Activated T-helper 1 cell treated with anti-CD3 and anti-CD28 coated beads, Interleukin-12 subunit alpha, Interleukin-12 subunit beta, Interleukin-2, Interleukin-4 antibody, amounts not matched to agents 30 ng/mL and 10 ng/mL and 1 ng/mL, durations not matched to agents 14 hours and 24 hours and 36 hours (primary cell): ENCODE measurements at regions not wholly inside any gene's neighbourhood (a gene's known extent, or its start where the extent isn't known, plus 50 kb on each side); places are given as distances from the start of the nearest gene placed in this dataset.

Experiments used
- DNase-seq: peaks from one replicate; pipeline ENCODE4 v3.0.0; 2021; ENCODE audit warnings: low spot score
- H3K27ac Mint-ChIP-seq: one replicate; pipeline ENCODE4 v1.8.0; 2021; ENCODE audit warnings: mild to moderate bottlenecking, mixed read lengths
- H3K27me3 Mint-ChIP-seq: one replicate; pipeline ENCODE4 v1.8.0; 2022; ENCODE audit warnings: mild to moderate bottlenecking, moderate library complexity, mixed read lengths; ENCODE audit not compliant: insufficient read depth
- H3K36me3 Mint-ChIP-seq: one replicate; pipeline ENCODE4 v1.8.0; 2021; ENCODE audit warnings: low read depth, mixed read lengths
- H3K4me1 Mint-ChIP-seq: one replicate; pipeline ENCODE4 v1.8.0; 2021; ENCODE audit warnings: low read depth, mixed read lengths
- H3K4me3 Mint-ChIP-seq: one replicate; pipeline ENCODE4 v1.8.0; 2021; ENCODE audit warnings: mild to moderate bottlenecking, moderate library complexity, mixed read lengths
- H3K9me3 Mint-ChIP-seq: one replicate; pipeline ENCODE4 v1.8.0; 2021; ENCODE audit warnings: mixed read lengths
- intact Hi-C: fragments of 100-400 bp; cut with micrococcal nuclease; formaldehyde crosslinking; loops from one replicate; pipeline ENCODE4 v1.15.1; 2024

DNA sequence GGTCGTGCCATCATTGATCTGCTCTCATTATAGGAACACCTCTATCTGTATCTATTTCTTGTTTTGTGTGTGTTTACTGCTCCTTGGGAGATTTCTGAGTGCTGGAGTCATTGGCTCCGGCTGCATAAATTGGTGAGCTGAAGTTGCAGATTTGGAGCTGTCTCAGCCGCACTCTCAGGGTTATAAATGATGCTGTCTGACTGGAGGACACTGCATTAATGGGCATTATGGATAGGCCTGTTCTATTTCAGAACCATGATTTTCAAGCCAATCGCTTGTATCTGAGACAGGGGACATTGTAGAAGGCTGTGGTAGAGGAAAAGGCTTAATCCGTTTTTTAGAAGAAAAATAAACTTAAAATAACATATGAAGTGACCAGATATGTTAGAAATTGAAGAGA lies 126.4 kb upstream of the KIF2B start:
- no peak for DNase-seq
- H3K4me3 Mint-ChIP-seq: no peak overlapping the region
- H3K9me3 Mint-ChIP-seq: peaks cover 19% of the 10 kb centered on the region
- H3K36me3 Mint-ChIP-seq: no peaks in the 10 kb centered on the region
- no peaks in the 10 kb centered on the region for H3K4me1 Mint-ChIP-seq
- intact Hi-C loops: loop anchor here (10.0 kb wide), 1 partner anchor 49 kb away; no protein-coding TSS in a partner anchor
- no peaks in the 10 kb centered on the region for H3K27me3 Mint-ChIP-seq
- H3K27ac Mint-ChIP-seq: no peak overlapping the region

DNA sequence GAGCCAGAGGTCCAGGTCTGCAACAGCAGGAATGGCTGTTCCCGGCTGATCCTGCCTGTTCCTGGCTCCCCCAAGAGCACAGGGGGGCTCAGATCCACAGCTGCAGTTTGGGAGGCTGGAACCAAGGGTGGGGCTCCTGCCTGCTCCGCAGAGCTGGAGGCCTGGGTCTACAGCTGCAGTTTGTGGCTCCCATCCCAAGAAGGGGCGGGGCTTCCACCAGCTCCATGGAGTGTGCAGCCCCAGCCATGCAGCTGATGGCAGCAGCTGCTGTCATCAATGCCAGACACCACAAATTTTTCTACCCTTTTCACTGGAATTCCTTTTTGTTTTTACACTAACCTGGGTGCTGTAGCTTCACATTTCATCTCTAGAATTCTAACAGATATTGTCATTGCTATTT lies 135.4 kb upstream of the KIF2B start:
- H3K4me1 Mint-ChIP-seq: no peaks in the 10 kb centered on the region
- no peak overlapping the region for H3K4me3 Mint-ChIP-seq
- no peaks in the 10 kb centered on the region for H3K27me3 Mint-ChIP-seq
- no peak overlapping the region for H3K27ac Mint-ChIP-seq
- no peaks in the 10 kb centered on the region for H3K36me3 Mint-ChIP-seq
- H3K9me3 Mint-ChIP-seq: peaks cover 43% of the 10 kb centered on the region
- DNase-seq: no peak
- intact Hi-C loops: no loop called here

DNA sequence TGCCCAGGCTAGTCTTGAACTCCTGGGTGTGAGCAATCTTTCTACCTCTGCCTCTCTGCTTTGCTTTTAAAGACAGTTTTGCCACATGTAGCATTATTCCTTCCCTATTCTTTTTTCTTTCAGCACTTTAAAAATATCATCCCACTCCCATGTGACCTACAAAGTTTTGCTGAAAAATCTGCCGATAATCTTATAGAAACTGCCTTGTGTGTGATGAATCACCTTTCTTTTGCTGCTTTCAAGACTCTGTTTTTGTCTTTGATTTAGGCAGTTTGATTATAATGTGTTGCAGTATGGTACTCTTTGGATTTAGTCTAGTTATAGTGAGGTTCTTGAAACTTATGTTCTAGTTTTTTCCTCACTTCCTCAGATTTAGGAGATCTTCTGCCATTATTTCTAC lies 142.0 kb upstream of the KIF2B start:
- no peak overlapping the region for H3K4me3 Mint-ChIP-seq
- peaks cover 20% of the 10 kb centered on the region for H3K9me3 Mint-ChIP-seq
- no peaks in the 10 kb centered on the region for H3K27me3 Mint-ChIP-seq
- no peak for DNase-seq
- intact Hi-C loops: no loop called here
- H3K4me1 Mint-ChIP-seq: no peaks in the 10 kb centered on the region
- no peaks in the 10 kb centered on the region for H3K36me3 Mint-ChIP-seq
- no peak overlapping the region for H3K27ac Mint-ChIP-seq

DNA sequence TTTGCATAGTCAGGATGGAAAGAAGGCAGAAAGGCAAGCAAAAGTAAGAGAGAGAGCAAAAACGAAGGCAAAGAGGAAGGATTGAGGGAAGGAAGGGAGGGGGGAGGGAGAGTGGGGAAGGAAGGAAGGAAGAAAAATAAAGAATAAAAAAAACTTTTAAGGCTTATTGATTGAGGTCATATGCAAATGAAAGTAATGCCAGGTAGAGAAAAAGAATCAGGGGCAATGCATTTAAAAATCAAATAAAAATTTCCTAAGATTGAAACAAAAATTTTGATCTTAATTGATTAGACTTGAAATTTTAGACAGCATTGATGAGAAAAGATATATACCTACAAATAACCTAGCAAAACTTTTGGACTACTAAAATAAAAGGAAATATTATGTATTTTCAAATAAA lies 153.9 kb upstream of the KIF2B start:
- no peaks in the 10 kb centered on the region for H3K36me3 Mint-ChIP-seq
- H3K27me3 Mint-ChIP-seq: no peaks in the 10 kb centered on the region
- DNase-seq: no peak
- no peaks in the 10 kb centered on the region for H3K4me1 Mint-ChIP-seq
- peaks cover 36% of the 10 kb centered on the region for H3K9me3 Mint-ChIP-seq
- intact Hi-C loops: no loop called here
- H3K4me3 Mint-ChIP-seq: no peak overlapping the region
- no peak overlapping the region for H3K27ac Mint-ChIP-seq

DNA sequence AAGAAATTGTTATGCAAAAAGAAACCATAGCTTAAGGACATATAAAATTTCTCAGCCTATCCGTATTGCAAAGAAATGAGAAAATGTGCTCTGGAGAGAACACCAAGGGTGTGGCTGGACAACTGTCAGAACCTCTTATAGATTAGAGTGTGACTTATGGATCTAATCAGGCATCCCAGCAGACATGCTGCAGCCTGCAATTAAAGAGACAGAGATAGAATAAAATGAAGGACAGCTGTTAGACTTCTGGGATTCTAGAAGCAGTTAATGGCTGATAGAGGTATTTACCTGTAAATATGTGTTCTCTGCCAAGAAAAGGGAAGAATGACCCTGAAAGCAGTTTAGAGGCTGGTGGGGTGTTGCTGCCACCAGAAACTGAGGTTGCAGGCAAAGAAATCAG lies 160.1 kb upstream of the KIF2B start:
- Mint-ChIP-seq H3K4me3 (no peak overlapping the region), H3K27ac (no peak overlapping the region), H3K36me3 (no peaks in the 10 kb centered on the region), H3K27me3 (no peaks in the 10 kb centered on the region), H3K4me1 (no peaks in the 10 kb centered on the region), H3K9me3 (peaks cover 24% of the 10 kb centered on the region)
- intact Hi-C loops: no loop called here
- no peak for DNase-seq

DNA sequence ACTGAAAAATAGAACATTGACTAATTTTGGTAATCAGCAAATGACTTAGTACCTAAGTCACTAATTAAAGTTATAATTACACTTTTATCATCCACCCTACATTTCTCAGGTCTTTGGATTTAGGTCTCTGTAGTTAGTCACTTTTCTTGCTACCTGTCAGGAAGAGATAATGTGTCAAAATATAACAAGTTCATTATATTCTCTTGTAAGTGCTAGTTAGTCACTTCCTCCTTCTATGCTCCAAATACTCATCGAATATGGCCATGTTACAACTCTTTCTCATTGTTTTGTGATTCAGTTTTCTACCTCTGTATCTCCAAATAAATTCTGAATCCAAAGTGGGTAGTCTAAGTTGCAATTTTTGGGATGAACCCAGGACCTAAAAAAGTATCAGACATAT lies 163.5 kb upstream of the KIF2B start:
- Mint-ChIP-seq H3K27ac (no peak overlapping the region), H3K4me1 (no peaks in the 10 kb centered on the region)
- intact Hi-C loops: no loop called here

DNA sequence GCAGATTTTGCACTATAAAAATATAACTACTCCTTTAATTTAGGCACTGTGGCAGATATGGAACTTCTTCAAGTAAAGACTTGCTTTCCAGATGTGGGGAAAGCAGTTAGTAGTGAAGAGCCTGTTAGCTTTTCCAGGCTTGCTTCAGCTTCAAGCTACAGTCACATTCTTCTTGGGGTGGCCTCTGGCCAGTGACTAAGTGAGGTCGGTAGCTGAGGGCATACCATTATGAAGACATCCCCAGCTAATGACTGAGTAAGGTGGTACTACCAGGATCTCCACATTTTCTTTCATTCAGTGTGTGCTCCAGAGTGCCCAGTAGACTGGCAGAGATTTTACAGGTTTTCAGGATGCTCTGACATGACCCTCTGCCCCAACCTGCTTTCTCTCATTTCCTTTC lies 167.1 kb upstream of the KIF2B start:
- H3K4me3 Mint-ChIP-seq: no peak overlapping the region
- DNase-seq: no peak
- H3K36me3 Mint-ChIP-seq: no peaks in the 10 kb centered on the region
- no peaks in the 10 kb centered on the region for H3K27me3 Mint-ChIP-seq
- peaks cover 6% of the 10 kb centered on the region for H3K9me3 Mint-ChIP-seq
- no peaks in the 10 kb centered on the region for H3K4me1 Mint-ChIP-seq
- H3K27ac Mint-ChIP-seq: no peak overlapping the region
- intact Hi-C loops: no loop called here

More for the DNA sequence above, 163.5 kb upstream of the KIF2B start:
- no peak overlapping the region for H3K4me3 Mint-ChIP-seq
- no peak for DNase-seq
- no peaks in the 10 kb centered on the region for H3K27me3 Mint-ChIP-seq
- no peaks in the 10 kb centered on the region for H3K36me3 Mint-ChIP-seq
- H3K9me3 Mint-ChIP-seq: peaks cover 10% of the 10 kb centered on the region

DNA sequence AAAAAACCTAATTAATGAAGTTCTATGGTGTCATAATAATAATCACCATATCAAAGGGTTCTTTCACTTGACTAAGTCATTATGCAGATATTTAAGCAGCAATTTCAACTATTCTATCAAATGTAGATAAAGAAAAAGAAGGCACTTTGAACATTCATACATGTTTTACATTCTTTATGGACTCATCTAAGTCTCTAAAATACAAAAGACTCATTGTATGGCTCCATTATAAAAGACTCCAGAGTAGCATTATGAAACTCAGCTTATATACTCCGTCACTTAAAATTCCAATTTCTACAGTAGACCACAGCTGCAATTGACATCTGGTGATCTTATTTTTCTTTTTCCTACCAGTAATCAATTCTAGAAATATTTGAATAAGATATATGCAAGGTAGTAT lies 173.5 kb upstream of the KIF2B start:
- Mint-ChIP-seq H3K27me3 (no peaks in the 10 kb centered on the region), H3K9me3 (peaks cover 9% of the 10 kb centered on the region), H3K4me1 (no peaks in the 10 kb centered on the region), H3K4me3 (no peak overlapping the region), H3K36me3 (no peaks in the 10 kb centered on the region), H3K27ac (no peak overlapping the region)
- intact Hi-C loops: no loop called here
- DNase-seq: no peak

DNA sequence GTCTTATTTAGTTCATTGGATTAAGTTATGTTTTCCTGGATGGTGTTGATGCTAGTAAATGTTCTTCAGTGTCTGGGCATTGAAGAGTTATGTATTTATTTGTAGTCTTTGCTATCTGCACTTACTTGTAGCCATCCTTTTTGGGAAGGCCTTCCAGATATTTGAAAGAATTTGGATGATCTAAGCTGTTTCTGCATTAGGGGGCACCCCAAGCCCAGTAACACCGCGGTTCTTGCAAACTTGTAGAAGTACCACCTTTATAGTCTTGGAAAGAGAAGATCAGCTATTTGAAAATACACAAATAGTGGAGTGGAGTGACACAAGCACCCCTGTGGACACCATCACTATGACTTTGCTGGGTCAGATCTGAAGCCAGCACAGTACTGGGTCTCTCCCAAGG lies 175.9 kb upstream of the KIF2B start:
- intact Hi-C loops: no loop called here
- no peak overlapping the region for H3K4me3 Mint-ChIP-seq
- H3K9me3 Mint-ChIP-seq: peaks cover 18% of the 10 kb centered on the region
- no peak overlapping the region for H3K27ac Mint-ChIP-seq
- H3K36me3 Mint-ChIP-seq: no peaks in the 10 kb centered on the region
- DNase-seq: no peak
- H3K4me1 Mint-ChIP-seq: no peaks in the 10 kb centered on the region
- H3K27me3 Mint-ChIP-seq: no peaks in the 10 kb centered on the region

DNA sequence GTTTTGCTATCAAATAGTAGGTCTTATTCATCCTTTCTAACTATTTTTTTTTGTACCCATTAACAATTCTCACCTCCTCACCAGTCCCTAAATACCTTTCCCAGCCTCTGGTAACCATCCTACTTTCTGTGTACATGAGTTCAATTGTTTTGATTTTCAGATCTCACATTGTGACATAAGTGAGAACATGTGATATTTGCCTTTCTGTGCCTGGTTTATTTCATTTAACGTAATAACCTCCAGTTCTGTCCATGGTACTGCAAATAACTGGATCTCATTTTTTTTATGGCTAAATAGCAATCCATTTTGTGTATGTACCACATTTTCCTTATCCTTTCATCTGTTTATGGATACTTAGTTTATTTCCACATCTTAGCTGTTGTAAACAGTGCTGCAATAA lies 181.9 kb upstream of the KIF2B start:
- H3K9me3 Mint-ChIP-seq: peaks cover 22% of the 10 kb centered on the region
- H3K36me3 Mint-ChIP-seq: no peaks in the 10 kb centered on the region
- DNase-seq: no peak
- intact Hi-C loops: no loop called here
- H3K27me3 Mint-ChIP-seq: no peaks in the 10 kb centered on the region
- no peak overlapping the region for H3K27ac Mint-ChIP-seq
- H3K4me3 Mint-ChIP-seq: no peak overlapping the region
- no peaks in the 10 kb centered on the region for H3K4me1 Mint-ChIP-seq

DNA sequence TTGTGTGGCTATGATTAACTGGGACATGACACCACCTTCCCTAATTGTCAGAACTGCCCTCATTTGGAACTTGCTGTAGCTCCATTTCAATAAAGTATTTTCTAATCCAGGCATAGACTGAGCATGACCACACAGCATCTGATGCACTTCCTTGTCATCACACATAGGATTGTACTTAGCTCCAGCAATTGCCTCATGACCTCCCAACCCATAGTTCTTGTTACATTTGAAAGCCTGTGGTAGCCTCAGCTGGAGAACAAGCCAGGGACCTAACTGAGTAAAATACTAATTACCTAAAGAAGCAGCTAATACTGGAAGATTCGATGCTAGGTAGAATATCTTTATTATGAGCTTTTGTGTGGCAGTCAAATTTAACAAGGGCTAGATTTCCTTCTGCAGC lies 187.3 kb upstream of the KIF2B start:
- no peak overlapping the region for H3K27ac Mint-ChIP-seq
- peaks cover 4% of the 10 kb centered on the region for H3K9me3 Mint-ChIP-seq
- intact Hi-C loops: no loop called here
- DNase-seq: no peak
- H3K4me1 Mint-ChIP-seq: no peaks in the 10 kb centered on the region
- H3K4me3 Mint-ChIP-seq: no peak overlapping the region
- H3K27me3 Mint-ChIP-seq: no peaks in the 10 kb centered on the region
- H3K36me3 Mint-ChIP-seq: no peaks in the 10 kb centered on the region

DNA sequence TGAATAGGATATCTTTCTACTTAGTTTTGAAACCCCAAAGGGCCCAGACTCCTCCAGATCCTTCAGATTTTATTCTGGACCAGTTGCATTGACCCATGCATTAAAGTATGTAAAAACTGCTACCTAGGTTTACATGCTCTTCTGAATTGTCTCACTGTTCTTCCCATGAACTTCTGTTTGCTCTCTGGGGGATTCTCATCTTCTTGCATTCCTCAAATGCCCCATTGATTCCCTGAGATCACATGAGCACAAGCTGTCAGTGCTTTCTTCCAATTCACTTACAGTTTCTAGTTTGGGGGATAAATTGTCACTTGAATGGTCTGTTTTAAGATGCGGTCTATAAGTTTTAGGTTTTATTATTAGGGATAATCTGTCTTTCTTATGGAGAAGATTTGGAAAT lies 188.9 kb upstream of the KIF2B start:
- no peak overlapping the region for H3K27ac Mint-ChIP-seq
- no peak overlapping the region for H3K4me3 Mint-ChIP-seq
- peaks cover 4% of the 10 kb centered on the region for H3K9me3 Mint-ChIP-seq
- no peaks in the 10 kb centered on the region for H3K36me3 Mint-ChIP-seq
- H3K27me3 Mint-ChIP-seq: no peaks in the 10 kb centered on the region
- intact Hi-C loops: no loop called here
- H3K4me1 Mint-ChIP-seq: no peaks in the 10 kb centered on the region
- DNase-seq: no peak

DNA sequence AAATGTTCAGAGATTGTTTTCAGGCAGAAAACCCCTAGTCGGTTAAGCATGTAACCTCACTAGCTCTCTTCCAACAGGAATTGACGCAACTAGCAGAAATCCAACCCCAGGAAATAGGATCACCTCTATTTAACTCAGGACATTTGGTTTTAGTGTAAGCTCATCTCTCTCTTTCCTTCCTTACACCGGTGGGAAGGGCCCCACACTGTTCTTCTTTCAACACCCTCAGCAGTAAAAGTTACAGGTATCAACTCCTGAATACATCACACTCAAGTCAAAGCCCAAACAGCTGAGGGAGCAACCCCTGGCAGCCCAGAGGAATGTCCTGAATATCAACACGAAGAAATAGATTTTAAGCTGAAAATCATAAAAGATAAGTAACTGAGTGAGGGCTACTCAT lies 191.2 kb upstream of the KIF2B start:
- intact Hi-C loops: no loop called here
- Mint-ChIP-seq H3K4me3 (no peak overlapping the region), H3K27ac (no peak overlapping the region)

DNA sequence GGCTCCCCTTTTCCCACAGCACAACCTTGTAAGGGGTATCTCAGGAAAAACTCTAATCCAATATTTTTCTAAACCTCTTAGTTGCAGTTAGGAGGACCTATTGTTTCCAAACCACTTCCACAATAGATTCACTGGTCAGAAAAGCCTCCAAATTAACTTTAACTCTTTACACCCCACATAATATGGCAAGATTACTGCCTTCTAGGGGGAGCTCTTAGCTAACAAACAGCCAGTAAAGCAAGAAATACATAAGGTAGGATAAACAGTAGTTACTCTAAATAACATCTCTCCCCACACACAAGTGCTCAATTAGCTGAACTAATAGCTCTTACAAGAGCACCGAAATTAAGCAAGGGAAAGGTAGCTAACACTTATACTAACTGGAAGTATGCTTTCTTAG lies 192.1 kb upstream of the KIF2B start:
- DNase-seq: no peak
- H3K27me3 Mint-ChIP-seq: no peaks in the 10 kb centered on the region
- H3K4me3 Mint-ChIP-seq: no peak overlapping the region
- no peaks in the 10 kb centered on the region for H3K4me1 Mint-ChIP-seq
- H3K9me3 Mint-ChIP-seq: peaks cover 4% of the 10 kb centered on the region
- no peak overlapping the region for H3K27ac Mint-ChIP-seq
- no peaks in the 10 kb centered on the region for H3K36me3 Mint-ChIP-seq
- intact Hi-C loops: no loop called here

More for the DNA sequence above, 191.2 kb upstream of the KIF2B start:
- H3K9me3 Mint-ChIP-seq: peaks cover 4% of the 10 kb centered on the region
- no peaks in the 10 kb centered on the region for H3K27me3 Mint-ChIP-seq
- no peaks in the 10 kb centered on the region for H3K36me3 Mint-ChIP-seq
- DNase-seq: no peak
- H3K4me1 Mint-ChIP-seq: no peaks in the 10 kb centered on the region
